Esophagus (tissue), 2 donors: ENCODE measurements at regions not wholly inside any gene's neighbourhood (a gene's known extent, or its start where the extent isn't known, plus 50 kb on each side); places are given as distances from the start of the nearest gene placed in this dataset.
"Not testable (repeated sequence)": the region's sequence is repeated elsewhere in the genome, so short reads cannot be mapped to it uniquely, and the experiment has no call there.

Source experiments
- H3K27ac ChIP-seq, 2 donors: one replicate each; pipeline ENCODE4 v1.5.1; 2013; ENCODE audit warnings: low read depth in 2 of 2, mild to moderate bottlenecking in 2 of 2, inconsistent platforms in 1 of 2, low read length in 1 of 2, moderate library complexity in 1 of 2
- H3K27me3 ChIP-seq, 2 donors: one replicate each; pipeline ENCODE4 v1.6.1; 2013; ENCODE audit warnings: low read length in 2 of 2, control low read depth in 1 of 2, mild to moderate bottlenecking in 1 of 2; ENCODE audit not compliant: insufficient read depth in 2 of 2, control insufficient read depth in 1 of 2
- H3K36me3 ChIP-seq, 2 donors: one replicate each; pipeline ENCODE4 v1.6.1; 2013; ENCODE audit warnings: low read length in 1 of 2; ENCODE audit not compliant: control insufficient read depth in 2 of 2, insufficient read depth in 2 of 2
- H3K4me1 ChIP-seq, 2 donors: one replicate each; pipeline ENCODE4 v1.6.1; 2013; ENCODE audit warnings: low read length in 1 of 2; ENCODE audit not compliant: control insufficient read depth in 2 of 2, insufficient read depth in 2 of 2
- H3K4me3 ChIP-seq, 2 donors: one replicate each; pipeline ENCODE4 v1.5.1; 2013; ENCODE audit warnings: low read length in 2 of 2, mild to moderate bottlenecking in 2 of 2, low read depth in 1 of 2, moderate library complexity in 1 of 2
- H3K9me3 ChIP-seq, 2 donors: one replicate each; pipeline ENCODE4 v1.6.1; 2013; ENCODE audit warnings: mild to moderate bottlenecking in 2 of 2, low read depth in 1 of 2, low read length in 1 of 2, moderate library complexity in 1 of 2; ENCODE audit not compliant: control insufficient read depth in 2 of 2, insufficient read depth in 1 of 2
- WGBS, 2 donors: extraction: QIAGEN DNeasy Blood & Tissue Kit; methylation state at CpG; one replicate each; pipeline ENCODE4 v1.1.7; 2013; 5-methylcytosine and 5-hydroxymethylcytosine counted together
- donor health status: healthy with polysubstance abuse.
- donor health status: Bipolar disorder and iron deficiency.

- not testable (repeated sequence) for H3K36me3 ChIP-seq, H3K4me1 ChIP-seq
- WGBS, 2 donors, result 89 to 93% methylated on average over 6 of the region's 6 CpGs
Measured at GRCh38 chr17:62215891-62216290, 150.8 kb upstream of the MED13 start.

GRCh38 chr17:62206550-62206949 is 141.5 kb upstream of the MED13 start:
- no peaks in the 10 kb centered on the region for H3K4me1 ChIP-seq

More at GRCh38 chr17:62215891-62216290, 150.8 kb upstream of the MED13 start:
- H3K9me3 ChIP-seq, H3K27ac ChIP-seq, H3K27me3 ChIP-seq, H3K4me3 ChIP-seq: not testable (repeated sequence)

GRCh38 chr17:62197156-62197555 is 132.1 kb upstream of the MED13 start:
- H3K36me3 ChIP-seq, H3K27ac ChIP-seq, H3K4me3 ChIP-seq, H3K4me1 ChIP-seq, H3K27me3 ChIP-seq, H3K9me3 ChIP-seq: not testable (repeated sequence)
- WGBS, 2 donors, result 65 to 70% methylated on average over 7 of the region's 7 CpGs

More at GRCh38 chr17:62206550-62206949, 141.5 kb upstream of the MED13 start:
- no peak overlapping the region for H3K27ac ChIP-seq
- H3K27me3 ChIP-seq, result no peaks in the 10 kb centered on the region
- no peak overlapping the region for H3K4me3 ChIP-seq
- no peaks in the 10 kb centered on the region for H3K36me3 ChIP-seq
- WGBS, 2 donors, result 73 to 82% methylated on average over 4 of the region's 4 CpGs
- H3K9me3 ChIP-seq, result no peaks in the 10 kb centered on the region

DNA sequence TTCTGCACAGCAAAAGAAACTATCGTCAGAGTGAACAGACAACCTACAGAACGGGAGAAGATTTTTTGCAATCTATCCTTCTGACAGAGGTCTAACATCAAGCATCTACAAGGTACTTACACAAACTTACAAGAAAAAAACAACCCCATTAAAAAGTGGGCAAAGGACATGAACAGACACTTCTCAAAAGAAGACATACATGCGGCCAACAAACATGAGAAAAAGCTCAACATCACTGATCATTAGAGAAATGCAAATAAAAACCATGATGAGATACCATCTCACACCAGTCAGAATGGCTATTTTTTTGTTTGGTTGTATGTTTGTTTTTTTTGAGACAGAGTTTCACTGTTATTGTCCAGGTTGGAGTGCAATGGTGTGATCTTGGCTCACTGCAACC is 131.5 kb upstream of the MED13 start:
- H3K9me3 ChIP-seq, H3K27ac ChIP-seq, H3K4me1 ChIP-seq, H3K36me3 ChIP-seq, H3K4me3 ChIP-seq, H3K27me3 ChIP-seq: not testable (repeated sequence)
- WGBS, 2 donors, result 95 to 96% methylated on average over 3 of the region's 3 CpGs

GRCh38 chr17:62194401-62194800 is 129.3 kb upstream of the MED13 start:
- 54 to 57% methylated on average over 4 of the region's 4 CpGs for WGBS, 2 donors
- H3K36me3 ChIP-seq, result no peaks in the 10 kb centered on the region
- no peak overlapping the region for H3K4me3 ChIP-seq
- H3K4me1 ChIP-seq, result no peaks in the 10 kb centered on the region
- H3K9me3 ChIP-seq, result no peaks in the 10 kb centered on the region
- no peaks in the 10 kb centered on the region for H3K27me3 ChIP-seq
- H3K27ac ChIP-seq, result no peak overlapping the region

DNA sequence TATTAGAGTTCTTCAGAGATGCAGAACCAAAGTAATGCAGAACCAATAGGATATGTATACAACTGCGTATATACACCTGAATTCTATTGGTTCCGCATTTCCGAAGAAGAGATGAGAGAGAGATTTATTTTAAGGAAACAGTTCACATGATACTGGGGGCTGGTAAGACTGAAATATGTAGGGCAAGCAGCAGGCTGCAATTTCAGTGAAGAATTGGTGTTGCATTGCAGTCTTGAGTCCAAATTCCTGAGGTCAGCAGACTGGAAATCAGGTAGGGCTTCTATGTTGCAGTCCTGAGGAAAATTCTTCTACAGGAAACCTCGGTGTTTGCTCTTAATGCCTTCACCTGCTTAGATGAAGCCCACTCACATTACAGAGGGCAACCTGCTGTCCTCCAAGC is 128.2 kb upstream of the MED13 start:
- Histone ChIP-seq H3K36me3 (no peaks in the 10 kb centered on the region), H3K27ac (no peak overlapping the region), H3K4me1 (no peaks in the 10 kb centered on the region), H3K9me3 (no peaks in the 10 kb centered on the region), H3K27me3 (no peaks in the 10 kb centered on the region), H3K4me3 (no peak overlapping the region)
- WGBS, 2 donors, result 90 to 94% methylated on average over 4 of the region's 4 CpGs

DNA sequence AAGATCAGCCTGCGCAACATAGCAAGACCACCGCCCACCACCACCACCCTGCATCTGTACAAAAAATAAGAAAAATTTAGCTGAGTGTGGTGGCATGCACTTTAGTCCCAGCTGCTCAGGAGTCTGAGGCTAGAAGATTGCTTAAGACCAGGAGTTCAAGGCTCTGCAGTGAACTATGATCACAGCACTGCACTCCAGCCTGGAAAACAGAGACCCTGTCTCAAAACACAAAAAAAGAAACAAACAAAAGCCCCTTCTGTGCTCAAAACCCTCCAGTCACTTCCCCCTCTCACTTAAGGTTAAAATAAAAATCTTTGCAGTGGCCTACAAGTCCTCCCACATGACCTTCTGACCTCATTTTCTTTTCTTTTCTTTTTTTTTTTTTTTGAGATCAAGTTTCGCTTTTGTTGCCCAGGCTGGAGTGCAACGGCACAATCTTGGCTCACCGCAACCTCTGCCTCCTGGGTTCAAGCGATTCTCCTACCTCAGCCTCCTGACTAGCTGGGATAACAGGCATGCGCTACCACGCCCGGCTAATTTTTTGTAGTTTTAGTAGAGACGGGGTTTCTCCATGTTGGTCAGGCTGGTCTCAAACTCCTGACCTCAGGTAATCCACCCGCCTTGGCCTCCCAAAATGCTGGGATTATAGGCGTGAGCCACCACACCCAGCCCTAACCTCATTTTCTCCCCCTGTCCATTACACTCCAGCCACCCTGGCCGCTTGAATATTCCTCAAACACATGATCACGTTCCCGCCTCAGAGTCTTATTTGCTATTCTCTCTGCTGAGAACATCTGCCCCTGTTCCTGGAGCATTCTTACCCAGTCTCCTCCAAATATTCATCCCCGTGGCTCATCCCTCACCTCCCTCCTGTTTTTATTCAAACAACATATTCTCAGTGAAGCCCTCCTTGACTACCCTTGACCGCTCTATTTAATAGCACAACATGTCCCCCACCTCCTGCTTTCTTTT is 126.6 kb upstream of the MED13 start:
- Histone ChIP-seq H3K27me3 (no peaks in the 10 kb centered on the region), H3K36me3 (no peaks in the 10 kb centered on the region), H3K9me3 (no peaks in the 10 kb centered on the region), H3K4me3 (no peak overlapping the region), H3K27ac (no peak overlapping the region), H3K4me1 (no peaks in the 10 kb centered on the region)
- 84 to 85% methylated on average over 17 of the region's 17 CpGs for WGBS, 2 donors

GRCh38 chr17:62189377-62189776 is 124.3 kb upstream of the MED13 start:
- WGBS, 2 donors, result 86 to 90% methylated on average over 6 of the region's 6 CpGs
- Histone ChIP-seq H3K4me3 (no peak overlapping the region), H3K27ac (no peak overlapping the region), H3K4me1 (no peaks in the 10 kb centered on the region), H3K27me3 (no peaks in the 10 kb centered on the region), H3K36me3 (no peaks in the 10 kb centered on the region), H3K9me3 (no peaks in the 10 kb centered on the region)

DNA sequence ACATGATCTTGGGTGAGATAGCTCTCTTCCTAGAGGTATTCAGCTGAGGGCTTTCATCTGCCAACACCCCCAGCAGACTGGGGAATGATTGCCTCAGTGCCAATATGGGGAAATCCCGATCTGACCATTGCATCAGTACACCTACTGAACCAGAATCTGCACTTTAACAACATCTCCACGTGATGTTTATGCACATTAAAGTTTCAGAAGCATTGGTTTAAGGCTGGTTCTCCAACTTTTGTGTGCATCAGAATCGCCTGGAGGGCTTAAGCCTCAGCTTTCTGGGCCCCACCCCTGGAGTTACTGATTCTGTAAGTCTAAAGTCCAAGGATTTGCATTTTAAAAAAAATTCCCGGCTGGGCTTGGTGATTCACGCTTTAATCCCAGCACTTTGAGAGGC is 123.6 kb upstream of the MED13 start:
- H3K4me3 ChIP-seq, result no peak overlapping the region
- no peaks in the 10 kb centered on the region for H3K9me3 ChIP-seq
- H3K4me1 ChIP-seq, result no peaks in the 10 kb centered on the region
- H3K27me3 ChIP-seq, result no peaks in the 10 kb centered on the region
- 45 to 50% methylated on average over 5 of the region's 5 CpGs for WGBS, 2 donors
- no peak overlapping the region for H3K27ac ChIP-seq
- H3K36me3 ChIP-seq, result no peaks in the 10 kb centered on the region

DNA sequence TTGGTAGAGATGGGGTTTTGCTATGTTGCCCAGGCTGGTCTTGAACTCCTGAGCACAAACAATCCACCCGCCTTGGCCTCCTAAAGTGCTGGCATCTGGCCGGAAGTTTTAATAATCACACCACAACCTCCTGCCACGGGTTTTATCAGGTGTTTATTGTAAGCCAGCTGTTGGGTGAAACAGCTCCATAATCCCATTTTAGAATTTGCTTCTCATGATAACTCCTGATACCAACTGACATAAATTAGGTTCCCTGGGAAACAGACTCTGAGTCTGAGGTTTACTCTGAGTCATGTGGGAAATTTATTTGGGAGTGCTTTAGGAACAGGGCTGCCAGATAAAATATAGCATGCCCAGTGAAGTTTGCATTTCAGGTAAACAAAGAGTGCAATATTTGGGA is 122.6 kb upstream of the MED13 start:
- H3K4me1 ChIP-seq, result no peaks in the 10 kb centered on the region
- H3K9me3 ChIP-seq, result no peaks in the 10 kb centered on the region
- no peaks in the 10 kb centered on the region for H3K27me3 ChIP-seq
- no peak overlapping the region for H3K27ac ChIP-seq
- no peak overlapping the region for H3K4me3 ChIP-seq
- WGBS, 2 donors, result 39 to 54% methylated on average over 3 of the region's 3 CpGs
- no peaks in the 10 kb centered on the region for H3K36me3 ChIP-seq
